ENCODE measurements at regions not wholly inside any gene's neighbourhood (a gene's known extent, or its start where the extent isn't known, plus 50 kb on each side); places are given as distances from the start of the nearest gene placed in this dataset.

DNA sequence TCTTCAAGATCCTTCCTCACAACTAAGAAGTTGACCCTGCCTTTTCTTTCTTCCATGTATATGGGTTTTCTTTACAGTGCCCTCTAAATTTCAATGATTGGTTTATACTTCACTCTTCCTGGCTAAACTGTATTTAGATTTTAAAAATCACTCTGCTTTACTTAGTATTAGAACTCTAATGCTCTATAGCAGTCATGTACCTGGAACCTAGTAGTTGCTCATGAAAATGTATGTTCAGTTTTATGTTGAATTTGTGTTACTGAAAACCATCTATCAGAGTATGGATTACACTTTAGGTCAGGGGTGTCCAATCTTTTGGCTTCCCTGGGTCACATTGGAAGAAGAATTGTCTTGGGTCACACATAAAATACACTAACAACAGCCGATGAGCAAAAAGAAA is 1024.3 kb downstream of the NR2F1-AS1 start:
- TF ChIP-seq CTCF (conservative IDR thresholded peaks at IDR 0.05 in 1 of 2, IDR thresholded peaks at IDR 0.05 in 1 of 2; ENCODE audit: low read depth in 1 of 2, low read length in 2 of 2) = no peak
- no peak for TF ChIP-seq EZH2 (IDR thresholded peaks at IDR 0.05; ENCODE audit: low read length, missing control alignments)

Data from fibroblast of lung (primary cell).